ENCODE measurements at regions not wholly inside any gene's neighbourhood (a gene's known extent, or its start where the extent isn't known, plus 50 kb on each side); places are given as distances from the start of the nearest gene placed in this dataset.
"Not testable (repeated sequence)": the region's sequence is repeated elsewhere in the genome, so short reads cannot be mapped to it uniquely, and the experiment has no call there.

DNA sequence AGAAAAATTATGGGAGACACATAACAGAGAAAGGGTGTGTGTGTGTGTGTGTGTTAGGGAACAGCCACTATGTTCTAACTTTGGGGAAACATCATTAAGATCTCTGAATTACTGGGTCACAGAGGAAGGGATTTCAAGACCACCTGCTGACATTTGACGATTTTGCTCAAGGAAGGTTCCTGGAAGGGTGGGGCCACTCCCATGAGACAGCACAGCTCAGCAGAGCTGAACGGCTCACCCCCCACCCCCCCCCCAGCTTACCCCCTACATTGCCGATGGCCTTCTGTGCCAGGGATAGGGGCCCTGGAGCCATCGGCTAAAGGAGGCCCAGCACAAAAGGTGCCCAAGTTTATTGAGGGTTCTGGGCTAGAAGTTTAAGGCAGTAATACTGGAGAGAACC is 122.4 kb downstream of the NPIPB11 start:
- peaks cover 0 to 15% of the 10 kb centered on the region in 2 donors for H3K4me1 ChIP-seq
- H3K27ac ChIP-seq; DNase-seq; H3K36me3 ChIP-seq; H3K9me3 ChIP-seq; H3K4me3 ChIP-seq; intact Hi-C loops (cut with DNase I; ENCODE audit: low total_unique reads); H3K27me3 ChIP-seq: not testable (repeated sequence)

- H3K9me3 ChIP-seq; H3K36me3 ChIP-seq; DNase-seq; H3K4me3 ChIP-seq; H3K27me3 ChIP-seq; H3K4me1 ChIP-seq; H3K27ac ChIP-seq; intact Hi-C loops (cut with DNase I; ENCODE audit: low total_unique reads): not testable (repeated sequence)
Measured at GRCh38 chr16:29278097-29278871, 128.2 kb downstream of the NPIPB11 start.

- H3K4me3 ChIP-seq; H3K4me1 ChIP-seq; H3K9me3 ChIP-seq; intact Hi-C loops (cut with DNase I; ENCODE audit: low total_unique reads); H3K27ac ChIP-seq; H3K27me3 ChIP-seq; DNase-seq; H3K36me3 ChIP-seq: not testable (repeated sequence)
Measured at GRCh38 chr16:29276446-29276845, 130.1 kb downstream of the NPIPB11 start.

DNA sequence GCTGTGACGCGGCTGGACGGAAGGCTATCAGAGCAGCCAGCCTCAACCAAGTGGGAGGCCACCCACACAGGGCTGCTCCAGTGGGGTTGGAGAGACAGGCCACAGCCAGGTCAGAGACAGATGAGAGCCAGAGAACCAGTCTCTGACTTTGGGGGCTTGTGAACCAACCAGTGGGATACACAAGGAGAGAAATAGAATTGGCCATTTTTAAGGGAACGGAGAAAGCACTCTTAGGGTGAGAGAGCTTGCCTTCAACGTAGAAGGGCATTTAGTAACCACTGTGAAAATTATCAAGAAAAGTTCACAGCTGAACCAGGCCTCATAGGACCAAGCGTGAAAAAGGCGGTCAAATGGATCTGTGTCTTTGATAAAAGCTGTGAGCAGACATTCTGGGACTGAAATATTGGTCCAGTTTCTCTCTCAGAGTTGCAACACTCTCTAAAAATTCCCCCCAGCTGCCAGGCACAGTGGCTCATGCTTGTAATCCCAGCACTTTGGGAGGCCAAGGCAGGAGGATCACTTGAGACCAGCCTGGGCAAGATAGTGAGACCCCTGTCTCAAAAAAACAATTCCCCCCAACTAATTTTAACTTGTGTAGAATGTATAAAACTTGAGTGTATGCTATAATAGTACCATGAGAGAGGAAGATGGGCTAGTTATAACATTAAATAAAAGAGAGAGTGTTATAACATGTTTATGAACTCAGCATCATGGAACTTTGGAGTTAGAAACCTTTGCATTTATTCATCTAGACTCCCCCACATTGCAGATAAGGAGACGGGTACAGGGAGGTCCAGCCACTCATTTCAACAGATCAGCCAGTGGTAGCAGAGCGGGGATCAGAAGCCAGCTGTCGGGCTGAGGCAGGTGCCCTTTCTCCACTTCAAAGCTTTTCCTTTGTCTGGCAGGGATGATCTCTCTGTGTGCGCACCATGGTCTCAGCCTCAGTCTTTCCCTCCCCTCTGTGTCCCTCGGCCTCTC is 132.2 kb downstream of the NPIPB11 start:
- H3K36me3 ChIP-seq; H3K4me1 ChIP-seq; H3K27me3 ChIP-seq; H3K4me3 ChIP-seq; H3K9me3 ChIP-seq; DNase-seq; intact Hi-C loops (cut with DNase I; ENCODE audit: low total_unique reads): not testable (repeated sequence)
- peak overlapping the region in 1 of 2 donors; percentile 27 for H3K27ac ChIP-seq

GRCh38 chr16:29273298-29274054 is 133.0 kb downstream of the NPIPB11 start:
- peak overlapping the region; percentile 80 to 81 for H3K27ac ChIP-seq
- H3K4me3 ChIP-seq; H3K36me3 ChIP-seq; intact Hi-C loops (cut with DNase I; ENCODE audit: low total_unique reads); H3K9me3 ChIP-seq; H3K4me1 ChIP-seq; H3K27me3 ChIP-seq; DNase-seq: not testable (repeated sequence)

- peak overlapping the region; percentile 80 to 81 for H3K27ac ChIP-seq
- peak in 1 of 2 donors; percentile 69 for DNase-seq
- H3K36me3 ChIP-seq; H3K4me1 ChIP-seq; H3K27me3 ChIP-seq; intact Hi-C loops (cut with DNase I; ENCODE audit: low total_unique reads); H3K4me3 ChIP-seq; H3K9me3 ChIP-seq: not testable (repeated sequence)
Measured at GRCh38 chr16:29271721-29272675, 134.5 kb downstream of the NPIPB11 start.

DNA sequence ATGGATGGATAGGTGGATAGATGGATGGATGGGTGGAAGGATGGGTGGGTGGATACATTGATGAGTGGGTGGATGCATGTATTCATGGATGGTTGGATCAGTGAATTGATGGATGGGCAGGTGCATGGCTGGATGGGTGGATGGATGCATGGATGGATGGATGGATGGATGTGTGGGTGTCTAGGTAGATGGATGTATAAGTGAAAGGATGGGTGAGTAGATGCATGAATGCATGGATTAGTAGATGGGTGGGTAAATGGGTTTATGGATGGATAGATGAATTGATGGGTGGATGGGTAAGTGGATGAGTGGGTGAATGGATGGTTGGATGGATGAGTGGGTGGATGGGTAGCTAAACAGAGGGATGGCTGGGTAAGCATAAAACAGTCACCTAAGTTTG is 135.6 kb downstream of the NPIPB11 start:
- H3K4me1 ChIP-seq; H3K36me3 ChIP-seq; DNase-seq; intact Hi-C loops (cut with DNase I; ENCODE audit: low total_unique reads); H3K9me3 ChIP-seq; H3K4me3 ChIP-seq; H3K27me3 ChIP-seq: not testable (repeated sequence)
- peak overlapping the region in 1 of 2 donors; percentile 80 for H3K27ac ChIP-seq

DNA sequence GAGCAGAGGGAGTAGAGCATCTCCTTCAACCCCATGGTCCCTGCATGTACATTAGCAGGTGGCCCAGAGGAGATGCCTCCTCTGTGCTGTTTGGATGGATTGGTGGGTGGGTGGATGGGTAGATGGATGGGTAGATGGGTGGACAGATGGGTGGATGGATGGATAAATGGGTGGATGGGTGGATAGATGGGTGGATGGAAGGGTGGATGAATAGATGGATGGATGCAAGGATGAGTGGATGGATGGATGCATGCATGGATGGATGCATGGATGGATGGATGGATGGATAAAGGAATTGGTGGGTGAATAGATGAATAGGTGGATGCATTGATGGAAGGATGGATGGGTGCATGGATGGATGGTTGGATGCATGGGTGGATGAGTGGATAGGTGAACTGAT is 136.5 kb downstream of the NPIPB11 start:
- intact Hi-C loops (cut with DNase I; ENCODE audit: low total_unique reads); H3K4me1 ChIP-seq; H3K27me3 ChIP-seq; DNase-seq; H3K36me3 ChIP-seq; H3K9me3 ChIP-seq; H3K4me3 ChIP-seq: not testable (repeated sequence)
- peak overlapping the region; percentile 66 to 85 for H3K27ac ChIP-seq

DNA sequence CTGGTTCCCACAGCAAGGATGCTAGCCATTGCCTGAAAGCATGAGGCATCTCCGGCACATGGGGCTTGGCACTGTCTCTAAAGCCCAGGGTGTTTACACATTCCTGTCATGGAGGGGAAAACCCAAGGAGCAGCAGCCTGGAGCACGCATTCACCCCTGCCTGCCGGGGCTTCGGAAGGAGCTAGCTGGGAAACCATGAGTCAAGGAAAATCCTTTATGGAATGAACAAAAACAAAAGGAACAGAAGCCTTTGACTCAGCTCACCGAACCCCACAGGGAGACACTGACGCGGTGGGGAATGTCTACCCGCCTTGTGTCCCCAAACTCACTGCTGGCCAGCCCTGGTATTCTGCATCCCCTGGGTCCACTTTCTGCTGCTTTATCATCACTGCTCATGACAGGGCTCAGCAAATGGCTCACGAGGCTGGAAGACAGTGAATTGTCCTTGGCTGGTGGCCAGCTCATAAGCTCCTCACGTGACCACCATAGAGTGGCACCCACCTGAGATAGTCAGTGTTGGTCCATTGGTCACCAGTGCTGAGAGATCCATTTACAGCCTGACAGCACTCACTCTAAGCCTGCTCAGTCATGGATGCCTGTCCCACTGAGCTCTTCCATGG is 137.2 kb downstream of the NPIPB11 start:
- peak in 1 of 2 donors; percentile 51 for DNase-seq
- H3K9me3 ChIP-seq; H3K27me3 ChIP-seq; intact Hi-C loops (cut with DNase I; ENCODE audit: low total_unique reads); H3K4me1 ChIP-seq; H3K4me3 ChIP-seq; H3K36me3 ChIP-seq: not testable (repeated sequence)
- peak overlapping the region; percentile 66 to 85 for H3K27ac ChIP-seq

GRCh38 chr16:29268785-29269191 is 137.7 kb downstream of the NPIPB11 start:
- H3K4me3 ChIP-seq; intact Hi-C loops (cut with DNase I; ENCODE audit: low total_unique reads); H3K36me3 ChIP-seq; H3K27me3 ChIP-seq; H3K4me1 ChIP-seq; H3K9me3 ChIP-seq: not testable (repeated sequence)
- peak overlapping the region; percentile 66 to 85 for H3K27ac ChIP-seq
- peak in 1 of 2 donors; percentile 79 for DNase-seq

- intact Hi-C loops (cut with DNase I; ENCODE audit: low total_unique reads); H3K27me3 ChIP-seq; H3K36me3 ChIP-seq; H3K4me3 ChIP-seq; H3K4me1 ChIP-seq; DNase-seq; H3K9me3 ChIP-seq: not testable (repeated sequence)
- H3K27ac ChIP-seq = peak overlapping the region; percentile 66 to 85
Measured at GRCh38 chr16:29268348-29268747, 138.2 kb downstream of the NPIPB11 start.

All from uterus (tissue), 3 donors.